A549 (cell line): ENCODE measurements at regions not wholly inside any gene's neighbourhood (a gene's known extent, or its start where the extent isn't known, plus 50 kb on each side); places are given as distances from the start of the nearest gene placed in this dataset.

ENCODE experiments used
- ATAC-seq, 2 experiments: fragments of 200-7000 bp in 1 of 2; fragments of >200 bp in 1 of 2; cut with Nextera tagmentation in 1 of 2; cut with Tn5 transposase in 1 of 2; 3 replicates each; pipeline versions ENCODE4 v1.8.0 to v1.9.1; 2018 to 2020; ENCODE audit warnings: mild to moderate bottlenecking in 1 of 2, moderate library complexity in 1 of 2
- CTCF ChIA-PET: fragments of 300-600 bp; sonication (Branson Sonifier 250); formaldehyde crosslinking; extraction: SDS; loops from one replicate; lab custom pipeline; 2021; ENCODE audit warnings: antibody characterized with exemption, inconsistent platforms; lab: Yijun Ruan, JAX
- POLR2A ChIA-PET: fragments of 350-600 bp; formaldehyde crosslinking; extraction: SDS; loops from one replicate; lab custom pipeline; 2021; ENCODE audit warnings: antibody characterized with exemption, inconsistent platforms; lab: Yijun Ruan, JAX
- DNase-seq, 2 experiments: peaks; one replicate each; pipeline versions ENCODE4 v3.0.0 to v3.0.0-alpha.2; 2011 to 2016; ENCODE audit warnings: low read depth in 1 of 2, low spot score in 1 of 2
- FAIRE-seq: peaks from 2 replicates; lab custom pipeline; 2011; peaks lifted over from hg19 to GRCh38; lab: Jason Lieb, UNC
- H3K27ac ChIP-seq, 2 experiments: fragments of >200 bp; sonication (Bioruptor Twin); formaldehyde crosslinking; 3 replicates each; pipeline ENCODE4 v1.5.1; 2016 to 2017
- H3K4me1 ChIP-seq: fragments of >200 bp; sonication (Bioruptor Twin); formaldehyde crosslinking; 3 replicates; pipeline ENCODE4 v1.6.1; 2016
- H3K4me2 ChIP-seq: fragments of >200 bp; sonication (Bioruptor Twin); formaldehyde crosslinking; 3 replicates; pipeline ENCODE4 v1.6.1; 2016
- H3K4me3 ChIP-seq: fragments of >200 bp; sonication (Bioruptor Twin); formaldehyde crosslinking; 3 replicates; pipeline ENCODE4 v1.5.1; 2016
- H3K9me3 ChIP-seq: fragments of >200 bp; sonication (Bioruptor Twin); formaldehyde crosslinking; 3 replicates; pipeline ENCODE4 v1.6.1; 2016
- ATOH8 ChIP-seq: fragments of 250-450 bp; sonication (Bioruptor Pico); IDR thresholded peaks from 2 replicates; pipeline ENCODE4 v1.5.0; 2020; ENCODE audit warnings: low read depth, mild to moderate bottlenecking, moderate library complexity
- BHLHE40 ChIP-seq: IDR thresholded peaks from 2 replicates; pipeline ENCODE4 v1.6.1; 2012; ENCODE audit warnings: low read depth, low read length, inconsistent platforms
- CBX2 ChIP-seq: fragments of 200-600 bp; sonication (generic); IDR thresholded peaks from 2 replicates; pipeline ENCODE4 v1.6.1; 2016; ENCODE audit warnings: low read depth, mild to moderate bottlenecking, borderline replicate concordance
- CBX8 ChIP-seq: fragments of 200-600 bp; sonication (generic); IDR thresholded peaks from 2 replicates; pipeline ENCODE4 v1.6.1; 2016
- CHD4 ChIP-seq: fragments of 200-600 bp; sonication (generic); IDR thresholded peaks from 2 replicates; pipeline ENCODE4 v1.6.1; 2016; ENCODE audit warnings: antibody characterized with exemption, mild to moderate bottlenecking, borderline replicate concordance
- ESRRA ChIP-seq: fragments of 150-350 bp; IDR thresholded peaks from 2 replicates; pipeline ENCODE4 v1.6.1; 2014; ENCODE audit warnings: mild to moderate bottlenecking, low read length, borderline replicate concordance
- HOXA7 ChIP-seq: fragments of 250-450 bp; sonication (Bioruptor Pico); IDR thresholded peaks from 2 replicates; pipeline ENCODE4 v1.5.0; 2020; ENCODE audit warnings: mild to moderate bottlenecking, moderate library complexity
- HOXB13 ChIP-seq: fragments of 250-450 bp; sonication (Bioruptor Pico); IDR thresholded peaks from 2 replicates; pipeline ENCODE4 v1.5.0; 2020; ENCODE audit warnings: low read depth, mild to moderate bottlenecking, moderate library complexity
- HOXB5 ChIP-seq: fragments of 250-450 bp; sonication (Bioruptor Pico); IDR thresholded peaks from 2 replicates; pipeline ENCODE4 v1.5.0; 2020; ENCODE audit warnings: mild to moderate bottlenecking, moderate library complexity
- JUN ChIP-seq, 2 experiments: fragments of >200 bp; sonication (Bioruptor Twin); formaldehyde crosslinking; IDR thresholded peaks; 2 replicates in 1 of 2; 3 replicates in 1 of 2; pipeline ENCODE4 v1.6.1; 2016 to 2017
- JUNB ChIP-seq: fragments of >200 bp; sonication (Bioruptor Twin); formaldehyde crosslinking; IDR thresholded peaks from 2 replicates; pipeline ENCODE4 v1.6.1; 2016
- KDM1A ChIP-seq: fragments of 200-600 bp; sonication (generic); IDR thresholded peaks from 2 replicates; pipeline ENCODE4 v1.6.1; 2016; ENCODE audit warnings: low read depth, mild to moderate bottlenecking
- MAFK ChIP-seq: fragments of 450-650 bp; IDR thresholded peaks from 2 replicates; pipeline ENCODE4 v1.6.1; 2014; ENCODE audit not compliant: partially characterized antibody
- MYC ChIP-seq: IDR thresholded peaks from 2 replicates; pipeline ENCODE4 v1.6.1; 2012; ENCODE audit warnings: mild to moderate bottlenecking, inconsistent platforms, low read length, improper control_type of control experiment, borderline replicate concordance
- NPAS2 ChIP-seq: fragments of 250-450 bp; sonication (Bioruptor Pico); IDR thresholded peaks from 2 replicates; pipeline ENCODE4 v1.8.0; 2022; ENCODE audit warnings: mild to moderate bottlenecking, moderate library complexity, borderline replicate concordance
- NR3C1 ChIP-seq: fragments of >200 bp; sonication (Bioruptor Twin); formaldehyde crosslinking; IDR thresholded peaks from 3 replicates; pipeline ENCODE4 v1.6.1; 2017
- PHF8 ChIP-seq: fragments of 200-600 bp; sonication (generic); IDR thresholded peaks from 2 replicates; pipeline ENCODE4 v1.6.1; 2016; ENCODE audit warnings: low read depth, mild to moderate bottlenecking, antibody characterized with exemption, moderate library complexity, borderline replicate concordance
- POLR2AphosphoS2 ChIP-seq: conservative IDR thresholded peaks from 2 replicates; pipeline ENCODE4 v1.6.1; 2012; ENCODE audit warnings: low read length, improper control_type of control experiment, inconsistent platforms
- RAD21 ChIP-seq, 2 experiments: fragments of >200 bp in 1 of 2; sonication (Bioruptor Twin) in 1 of 2; formaldehyde crosslinking in 1 of 2; IDR thresholded peaks in 1 of 2; conservative IDR thresholded peaks in 1 of 2; 2 replicates in 1 of 2; 3 replicates in 1 of 2; pipeline ENCODE4 v1.6.1; 2012 to 2018; ENCODE audit warnings: inconsistent platforms in 1 of 2
- RNF2 ChIP-seq: fragments of 200-600 bp; sonication (generic); IDR thresholded peaks from 2 replicates; pipeline ENCODE4 v1.6.1; 2016; ENCODE audit warnings: low read depth, mild to moderate bottlenecking, antibody characterized with exemption, moderate library complexity, borderline replicate concordance
- SMC3 ChIP-seq: fragments of >200 bp; sonication (Bioruptor Twin); formaldehyde crosslinking; IDR thresholded peaks from 3 replicates; pipeline ENCODE4 v1.6.1; 2018; ENCODE audit warnings: inconsistent platforms
- ZC3H11A ChIP-seq: fragments of 450-650 bp; IDR thresholded peaks from 2 replicates; pipeline ENCODE4 v1.6.1; 2014; ENCODE audit warnings: antibody characterized with exemption, mild to moderate bottlenecking
- ZFP36 ChIP-seq: fragments of 450-650 bp; IDR thresholded peaks from 2 replicates; pipeline ENCODE4 v1.6.1; 2014; ENCODE audit warnings: borderline replicate concordance; ENCODE audit not compliant: partially characterized antibody
- ZNF302 ChIP-seq: fragments of 250-450 bp; sonication (Bioruptor Pico); IDR thresholded peaks from 2 replicates; pipeline ENCODE4 v1.9.0; 2021; ENCODE audit warnings: inconsistent platforms, mild to moderate bottlenecking, moderate library complexity
- ZSCAN20 ChIP-seq: fragments of 250-450 bp; sonication (Bioruptor Pico); IDR thresholded peaks from 2 replicates; pipeline ENCODE4 v1.8.0; 2022; ENCODE audit warnings: mild to moderate bottlenecking, moderate library complexity
- WGBS: methylation state at CpG from one replicate; pipeline ENCODE4 v1.1.6; 2017; ENCODE audit errors: missing lambda C conversion rate; 5-methylcytosine and 5-hydroxymethylcytosine counted together
- TF ChIP-seq, protein P1 (sequence below): fragments of >200 bp; sonication (Bioruptor Twin); formaldehyde crosslinking; IDR thresholded peaks from 3 replicates; pipeline ENCODE4 v1.5.1; 2016
- TF ChIP-seq, protein P2 (sequence below): fragments of 150-350 bp; IDR thresholded peaks from 2 replicates; pipeline ENCODE4 v1.6.1; 2014; ENCODE audit warnings: low read depth, mild to moderate bottlenecking, low read length

DNA sequence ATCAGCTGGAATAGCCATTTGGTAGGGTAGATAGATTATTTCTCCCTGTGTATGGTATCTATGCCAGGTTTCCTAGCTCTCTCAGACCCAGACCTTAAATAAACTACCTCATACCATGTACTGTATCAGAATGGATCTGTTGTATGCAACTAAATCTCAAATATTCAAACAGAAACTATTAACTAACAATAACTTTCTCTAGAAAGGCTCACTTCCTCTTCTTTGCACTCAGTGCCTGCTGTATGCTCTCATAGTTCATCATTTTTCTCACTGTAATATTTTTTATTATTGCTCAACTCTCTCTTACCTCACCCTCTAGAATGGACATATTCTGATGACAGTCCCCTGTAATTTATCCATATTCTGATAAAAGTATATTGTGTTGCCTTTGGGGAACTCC is 182.4 kb downstream of the TOX3 start:
- no peak for DNase-seq
- no peak for FAIRE-seq
- Histone ChIP-seq H3K4me1 (no peaks in the 10 kb centered on the region), H3K27ac (no peak overlapping the region), H3K9me3 (no peaks in the 10 kb centered on the region), H3K4me2 (no peak overlapping the region), H3K4me3 (no peak overlapping the region)
- ChIA-PET CTCF (interaction anchor here (0.8 kb wide), 1 partner anchor 148 kb away, joined by 3 read pairs; no protein-coding TSS in a partner anchor), POLR2A (no interaction called here)
- TF ChIP-seq, protein P1, sequence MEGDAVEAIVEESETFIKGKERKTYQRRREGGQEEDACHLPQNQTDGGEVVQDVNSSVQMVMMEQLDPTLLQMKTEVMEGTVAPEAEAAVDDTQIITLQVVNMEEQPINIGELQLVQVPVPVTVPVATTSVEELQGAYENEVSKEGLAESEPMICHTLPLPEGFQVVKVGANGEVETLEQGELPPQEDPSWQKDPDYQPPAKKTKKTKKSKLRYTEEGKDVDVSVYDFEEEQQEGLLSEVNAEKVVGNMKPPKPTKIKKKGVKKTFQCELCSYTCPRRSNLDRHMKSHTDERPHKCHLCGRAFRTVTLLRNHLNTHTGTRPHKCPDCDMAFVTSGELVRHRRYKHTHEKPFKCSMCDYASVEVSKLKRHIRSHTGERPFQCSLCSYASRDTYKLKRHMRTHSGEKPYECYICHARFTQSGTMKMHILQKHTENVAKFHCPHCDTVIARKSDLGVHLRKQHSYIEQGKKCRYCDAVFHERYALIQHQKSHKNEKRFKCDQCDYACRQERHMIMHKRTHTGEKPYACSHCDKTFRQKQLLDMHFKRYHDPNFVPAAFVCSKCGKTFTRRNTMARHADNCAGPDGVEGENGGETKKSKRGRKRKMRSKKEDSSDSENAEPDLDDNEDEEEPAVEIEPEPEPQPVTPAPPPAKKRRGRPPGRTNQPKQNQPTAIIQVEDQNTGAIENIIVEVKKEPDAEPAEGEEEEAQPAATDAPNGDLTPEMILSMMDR = no peak
- TF ChIP-seq ZFP36 (no peak), HOXA7 (no peak), CBX2 (no peak), NR3C1 (no peak), BHLHE40 (no peak), POLR2AphosphoS2 (no peak), RAD21 (conservative IDR thresholded peaks at IDR 0.05 in 1 of 2, IDR thresholded peaks at IDR 0.05 in 1 of 2) (no peak), JUN (IDR thresholded peaks at IDR 0.05) (no peak), CHD4 (no peak), PHF8 (no peak), NPAS2 (CRISPR knock-in tag) (no peak)
- ATAC-seq = no peak

- POLR2A ChIA-PET = no interaction called here
Observed at GRCh38 chr16:52363082-52363481, 183.9 kb downstream of the TOX3 start.

DNA sequence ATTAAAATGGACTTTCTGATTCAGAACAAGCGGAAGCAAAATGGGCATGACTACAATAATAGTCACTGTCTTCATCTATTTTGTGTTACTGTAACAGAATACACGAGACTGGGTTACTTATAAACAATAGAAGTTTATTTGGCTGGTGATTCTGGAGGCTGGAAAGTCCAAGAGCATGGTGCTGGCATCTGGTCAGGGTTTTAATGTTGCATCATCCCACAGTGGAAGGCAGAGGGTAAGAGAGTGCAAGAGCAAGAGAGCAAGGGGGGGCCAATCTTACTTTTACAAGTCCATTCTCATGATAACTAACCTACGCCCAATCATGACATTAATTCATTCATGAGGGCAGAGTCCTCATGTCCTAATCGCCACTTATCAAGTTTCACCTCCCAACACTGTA is 189.2 kb downstream of the TOX3 start:
- Histone ChIP-seq H3K4me1 (no peaks in the 10 kb centered on the region), H3K4me2 (no peak overlapping the region), H3K9me3 (no peaks in the 10 kb centered on the region), H3K27ac (no peak overlapping the region), H3K4me3 (no peak overlapping the region)
- FAIRE-seq (no peak), DNase-seq (no peak), ATAC-seq (no peak)
- CTCF ChIA-PET = no interaction called here
- TF ChIP-seq ESRRA = no peak
- TF ChIP-seq ATOH8 (CRISPR knock-in tag) = no peak
- no peak for TF ChIP-seq MYC
- TF ChIP-seq ZFP36 = no peak
- no peak for TF ChIP-seq JUNB
- POLR2A ChIA-PET = no interaction called here
- 2% methylated on average over 4 of the region's 4 CpGs for WGBS

More at GRCh38 chr16:52363082-52363481, 183.9 kb downstream of the TOX3 start:
- DNase-seq (no peak), ATAC-seq (no peak), FAIRE-seq (no peak)
- no peak overlapping the region for H3K27ac ChIP-seq
- no peaks in the 10 kb centered on the region for H3K9me3 ChIP-seq
- 11% methylated on average over 4 of the region's 4 CpGs for WGBS
- CTCF ChIA-PET = no interaction called here
- no peaks in the 10 kb centered on the region for H3K4me1 ChIP-seq
- no peak overlapping the region for H3K4me2 ChIP-seq
- no peak overlapping the region for H3K4me3 ChIP-seq
- TF ChIP-seq HOXB5 (no peak), MYC (no peak), RNF2 (no peak), JUNB (no peak), ATOH8 (CRISPR knock-in tag) (no peak), ZSCAN20 (CRISPR knock-in tag) (no peak), SMC3 (no peak), CBX8 (no peak), KDM1A (no peak), NR3C1 (no peak), ZC3H11A (no peak), CHD4 (no peak), ZNF302 (CRISPR knock-in tag) (no peak), HOXB13 (CRISPR knock-in tag) (no peak), MAFK (no peak)
- TF ChIP-seq, protein P2, sequence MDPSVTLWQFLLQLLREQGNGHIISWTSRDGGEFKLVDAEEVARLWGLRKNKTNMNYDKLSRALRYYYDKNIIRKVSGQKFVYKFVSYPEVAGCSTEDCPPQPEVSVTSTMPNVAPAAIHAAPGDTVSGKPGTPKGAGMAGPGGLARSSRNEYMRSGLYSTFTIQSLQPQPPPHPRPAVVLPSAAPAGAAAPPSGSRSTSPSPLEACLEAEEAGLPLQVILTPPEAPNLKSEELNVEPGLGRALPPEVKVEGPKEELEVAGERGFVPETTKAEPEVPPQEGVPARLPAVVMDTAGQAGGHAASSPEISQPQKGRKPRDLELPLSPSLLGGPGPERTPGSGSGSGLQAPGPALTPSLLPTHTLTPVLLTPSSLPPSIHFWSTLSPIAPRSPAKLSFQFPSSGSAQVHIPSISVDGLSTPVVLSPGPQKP = no peak
